Stomach (tissue), 4 donors: ENCODE measurements at regions not wholly inside any gene's neighbourhood (a gene's known extent, or its start where the extent isn't known, plus 50 kb on each side); places are given as distances from the start of the nearest gene placed in this dataset.

Source experiments
- CTCF ChIP-seq, 7 experiments: fragments of 450-650 bp in 4 of 7; fragments of 200-600 bp in 3 of 7; sonication (generic) in 3 of 7; IDR thresholded peaks; one replicate each; pipeline ENCODE4 v1.5.1; 2016 to 2019; ENCODE audit warnings: antibody characterized with exemption in 7 of 7, control low read depth in 2 of 7, mild to moderate bottlenecking in 1 of 7
- EP300 ChIP-seq: sonication (generic); formaldehyde crosslinking; IDR thresholded peaks from one replicate; pipeline ENCODE4 v1.6.1; 2017; ENCODE audit warnings: antibody characterized with exemption
- POLR2AphosphoS5 ChIP-seq, 3 donors: sonication (generic); formaldehyde crosslinking; IDR thresholded peaks; one replicate each; pipeline ENCODE4 v1.6.1; 2016; ENCODE audit warnings: antibody characterized with exemption in 3 of 3

- no peak for TF ChIP-seq CTCF (IDR thresholded peaks at IDR 0.05)
- TF ChIP-seq POLR2AphosphoS5 (IDR thresholded peaks at IDR 0.05): no peak
- TF ChIP-seq EP300: no peak
These were observed 117.8 kb downstream of the BTG1 start for GRCh38 chr12:92027701-92028440.
